Effector memory CD4-positive, alpha-beta T cell (primary cell): ENCODE measurements at regions not wholly inside any gene's neighbourhood (a gene's known extent, or its start where the extent isn't known, plus 50 kb on each side); places are given as distances from the start of the nearest gene placed in this dataset.

ENCODE experiments used
- DNase-seq, 3 donors: peaks; one replicate each; pipeline ENCODE4 v3.0.0-alpha.2; 2020
- H3K27ac ChIP-seq: 2 replicates; pipeline ENCODE4 v1.7.0; 2013; ENCODE audit warnings: mild to moderate bottlenecking, low read length, moderate library complexity; ENCODE audit not compliant: insufficient read depth, poor library complexity, severe bottlenecking
- H3K27me3 ChIP-seq: replicated peaks from 2 replicates; pipeline ENCODE4 v1.7.0; 2013; ENCODE audit warnings: mild to moderate bottlenecking, low read length; ENCODE audit not compliant: insufficient read depth, control insufficient read depth, poor library complexity, severe bottlenecking
- H3K36me3 ChIP-seq: 2 replicates; pipeline ENCODE4 v1.7.0; 2013; ENCODE audit warnings: mild to moderate bottlenecking, low read length, moderate library complexity; ENCODE audit not compliant: control insufficient read depth, insufficient read depth
- H3K4me1 ChIP-seq: 2 replicates; pipeline ENCODE4 v1.7.0; 2013; ENCODE audit warnings: low read length, mild to moderate bottlenecking; ENCODE audit not compliant: control insufficient read depth, insufficient read depth, poor library complexity, severe bottlenecking
- H3K4me3 ChIP-seq: 2 replicates; pipeline ENCODE4 v1.7.0; 2013; ENCODE audit warnings: low read length, low read depth, mild to moderate bottlenecking; ENCODE audit not compliant: insufficient read depth, poor library complexity, severe bottlenecking
- H3K9me3 ChIP-seq: 2 replicates; pipeline ENCODE4 v1.7.0; 2013; ENCODE audit warnings: mild to moderate bottlenecking, low read length, moderate library complexity; ENCODE audit not compliant: control insufficient read depth

DNA sequence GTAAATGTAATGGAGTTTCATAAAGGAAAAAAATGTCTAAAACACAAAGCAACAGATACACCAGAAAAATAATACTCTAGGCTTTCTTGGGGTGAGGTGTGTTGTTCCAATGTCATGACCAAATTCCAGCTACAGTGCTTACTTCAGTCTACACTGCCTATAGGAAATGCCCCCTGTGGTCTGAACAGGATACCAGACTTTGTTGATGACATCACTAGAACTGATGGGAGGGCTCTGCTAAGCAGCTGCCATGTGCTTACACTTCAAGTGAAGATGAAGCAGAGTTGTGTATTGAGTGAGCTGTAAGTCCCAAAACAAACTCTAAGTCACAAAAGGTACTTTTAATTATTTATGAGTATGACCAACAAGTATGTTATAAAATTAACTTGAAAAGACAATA is 456.1 kb upstream of the IL12A start:
- Histone ChIP-seq H3K27ac (no peak overlapping the region), H3K27me3 (no peaks in the 10 kb centered on the region), H3K9me3 (no peaks in the 10 kb centered on the region), H3K4me3 (no peak overlapping the region), H3K4me1 (no peaks in the 10 kb centered on the region), H3K36me3 (no peaks in the 10 kb centered on the region)
- no peak for DNase-seq

- Histone ChIP-seq H3K27ac (no peak overlapping the region), H3K4me3 (no peak overlapping the region), H3K36me3 (no peaks in the 10 kb centered on the region), H3K4me1 (no peaks in the 10 kb centered on the region), H3K9me3 (no peaks in the 10 kb centered on the region), H3K27me3 (no peaks in the 10 kb centered on the region)
- no peak for DNase-seq
These were observed 454.1 kb upstream of the IL12A start for GRCh38 chr3:159534496-159534895.

DNA sequence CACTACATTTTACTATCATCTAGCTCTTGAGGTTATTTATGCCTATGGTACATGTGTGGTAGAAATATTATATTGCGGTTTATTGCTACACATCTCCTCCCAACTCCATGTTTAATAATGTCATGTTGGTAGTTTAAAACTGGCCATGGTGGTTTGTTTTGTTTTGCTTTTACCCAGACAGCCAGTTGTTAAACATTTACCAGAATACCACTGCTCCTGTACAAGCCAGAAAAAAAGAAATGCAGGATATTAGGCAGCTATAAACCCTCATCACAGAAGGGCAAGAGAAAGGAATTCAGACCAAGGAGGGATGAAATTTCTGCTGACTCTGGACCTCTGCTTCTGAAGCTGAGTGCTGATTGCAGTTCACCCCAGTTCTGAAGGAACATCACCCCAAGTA is 451.8 kb upstream of the IL12A start:
- H3K27me3 ChIP-seq: no peaks in the 10 kb centered on the region
- H3K27ac ChIP-seq: no peak overlapping the region
- no peaks in the 10 kb centered on the region for H3K36me3 ChIP-seq
- H3K9me3 ChIP-seq: no peaks in the 10 kb centered on the region
- H3K4me1 ChIP-seq: no peaks in the 10 kb centered on the region
- no peak for DNase-seq
- H3K4me3 ChIP-seq: no peak overlapping the region

GRCh38 chr3:159538507-159538906 is 450.1 kb upstream of the IL12A start:
- Histone ChIP-seq H3K27me3 (no peaks in the 10 kb centered on the region), H3K9me3 (no peaks in the 10 kb centered on the region), H3K4me1 (no peaks in the 10 kb centered on the region), H3K4me3 (no peak overlapping the region), H3K27ac (no peak overlapping the region), H3K36me3 (no peaks in the 10 kb centered on the region)
- no peak for DNase-seq

- DNase-seq: no peak
- Histone ChIP-seq H3K27ac (no peak overlapping the region), H3K4me1 (no peaks in the 10 kb centered on the region), H3K9me3 (no peaks in the 10 kb centered on the region), H3K4me3 (no peak overlapping the region), H3K27me3 (no peaks in the 10 kb centered on the region), H3K36me3 (no peaks in the 10 kb centered on the region)
These were observed 447.6 kb upstream of the IL12A start for GRCh38 chr3:159540882-159541495.

DNA sequence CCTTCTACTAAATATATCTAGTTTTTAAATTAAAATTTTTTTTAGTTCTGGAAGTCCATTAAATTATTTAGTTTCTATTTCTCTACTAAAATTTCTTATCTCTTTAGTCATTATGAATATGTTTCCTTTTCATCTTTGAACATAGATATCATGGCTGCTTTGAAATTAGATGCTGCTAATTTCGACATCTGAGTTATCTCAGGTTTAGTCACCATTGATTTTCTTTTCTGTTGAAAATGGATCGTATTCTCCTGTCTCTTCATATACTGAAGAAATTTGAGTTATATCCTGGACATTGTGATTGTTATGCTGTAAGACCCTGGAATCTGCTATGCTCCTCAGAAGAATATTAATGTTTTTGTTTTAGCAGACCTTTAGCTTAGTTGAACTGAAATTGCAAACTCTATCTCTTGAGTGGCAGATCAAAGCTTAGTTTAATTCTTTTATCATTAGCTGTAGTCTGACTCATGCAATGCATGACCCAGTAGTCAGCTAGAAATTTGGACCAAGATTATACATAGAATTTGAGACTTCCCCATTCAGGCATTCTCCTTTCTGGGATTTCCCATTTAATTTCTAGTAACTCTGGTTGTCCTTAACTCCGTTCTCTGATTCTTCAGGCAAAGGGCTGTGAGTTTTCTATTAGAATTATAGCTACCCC is 439.8 kb upstream of the IL12A start:
- no peaks in the 10 kb centered on the region for H3K9me3 ChIP-seq
- no peak for DNase-seq
- H3K27ac ChIP-seq: no peak overlapping the region
- no peaks in the 10 kb centered on the region for H3K4me1 ChIP-seq
- H3K36me3 ChIP-seq: no peaks in the 10 kb centered on the region
- no peaks in the 10 kb centered on the region for H3K27me3 ChIP-seq
- no peak overlapping the region for H3K4me3 ChIP-seq

DNA sequence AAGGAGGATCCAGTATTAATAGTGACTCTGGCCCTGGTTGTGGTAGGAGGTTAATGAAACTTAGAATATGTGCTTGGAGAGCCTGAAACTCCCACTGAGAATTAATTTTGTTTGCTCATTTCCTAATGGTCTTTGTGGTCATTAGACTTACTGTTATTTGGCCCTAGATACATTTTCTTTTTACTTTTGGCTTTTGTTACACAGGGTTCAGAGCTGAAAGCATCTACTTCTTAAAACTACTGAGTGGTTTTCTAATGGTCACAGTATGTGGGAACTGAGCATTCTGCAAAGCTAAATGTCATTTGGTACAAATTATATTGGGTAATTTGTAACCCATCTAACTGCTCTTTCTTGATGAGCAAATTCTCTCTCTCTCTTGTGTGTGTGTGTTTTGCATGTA is 433.4 kb upstream of the IL12A start:
- no peaks in the 10 kb centered on the region for H3K27me3 ChIP-seq
- DNase-seq: no peak
- no peak overlapping the region for H3K27ac ChIP-seq
- H3K9me3 ChIP-seq: no peaks in the 10 kb centered on the region
- no peak overlapping the region for H3K4me3 ChIP-seq
- H3K4me1 ChIP-seq: no peaks in the 10 kb centered on the region
- no peaks in the 10 kb centered on the region for H3K36me3 ChIP-seq

GRCh38 chr3:159559771-159560170 is 428.9 kb upstream of the IL12A start:
- no peaks in the 10 kb centered on the region for H3K4me1 ChIP-seq
- H3K27me3 ChIP-seq: no peaks in the 10 kb centered on the region
- no peak for DNase-seq
- no peak overlapping the region for H3K27ac ChIP-seq
- H3K4me3 ChIP-seq: no peak overlapping the region
- H3K36me3 ChIP-seq: no peaks in the 10 kb centered on the region
- H3K9me3 ChIP-seq: no peaks in the 10 kb centered on the region

DNA sequence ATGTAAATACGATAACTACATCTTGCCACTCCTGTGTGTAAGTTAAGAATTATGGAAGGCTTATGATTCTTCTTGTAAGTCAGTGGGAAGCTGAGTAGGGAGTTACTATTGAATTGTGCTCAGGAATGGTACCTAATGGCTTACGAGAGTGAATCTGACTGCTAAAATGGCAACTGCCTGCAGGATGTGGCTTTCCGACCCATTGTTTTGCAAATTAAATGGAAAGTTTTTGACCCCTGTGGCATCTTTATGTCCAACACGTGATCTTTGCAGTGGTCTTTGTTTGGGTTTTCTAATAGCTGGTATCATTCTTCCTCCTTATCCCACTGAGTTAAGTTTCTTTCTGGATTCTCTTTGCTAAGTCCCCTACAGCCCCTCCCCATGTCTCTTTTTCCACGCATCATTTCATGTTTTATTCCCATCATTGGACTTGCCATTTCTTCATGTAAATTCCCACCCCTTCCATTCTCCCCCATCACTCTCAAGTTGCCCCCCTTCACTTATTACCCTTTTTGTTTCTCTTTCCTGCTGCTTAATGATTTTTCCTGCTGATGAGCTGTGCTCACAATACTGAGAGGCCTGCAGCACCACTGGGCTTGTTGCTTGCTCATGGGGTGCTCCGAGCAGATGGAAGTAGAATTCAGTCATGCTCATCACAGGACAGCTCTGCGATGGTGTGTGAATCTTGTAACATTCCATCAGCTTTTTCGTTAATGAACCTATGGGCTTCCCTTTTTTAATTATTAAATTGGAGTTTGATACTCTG is 428.2 kb upstream of the IL12A start:
- no peaks in the 10 kb centered on the region for H3K4me1 ChIP-seq
- no peak overlapping the region for H3K27ac ChIP-seq
- no peaks in the 10 kb centered on the region for H3K27me3 ChIP-seq
- no peak overlapping the region for H3K4me3 ChIP-seq
- H3K9me3 ChIP-seq: no peaks in the 10 kb centered on the region
- no peaks in the 10 kb centered on the region for H3K36me3 ChIP-seq
- no peak for DNase-seq

DNA sequence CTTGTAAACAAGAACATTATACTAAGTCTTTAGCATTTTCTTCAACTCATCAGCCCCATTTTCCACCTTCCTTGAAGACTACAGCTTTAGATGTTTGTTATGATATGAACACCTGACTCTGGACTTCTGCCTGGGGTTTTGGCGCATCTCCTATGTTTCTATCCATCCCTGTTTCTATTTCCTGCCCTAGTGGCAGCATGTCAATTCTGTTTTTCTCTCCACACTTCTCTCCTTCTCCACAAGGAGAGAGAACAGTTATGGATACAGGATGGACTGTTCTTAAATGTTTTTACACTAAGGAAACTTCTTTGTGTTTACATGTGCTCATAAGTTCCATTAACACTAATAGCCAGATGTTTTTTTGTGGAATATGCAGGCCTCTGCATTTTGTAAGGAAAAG is 423.3 kb upstream of the IL12A start:
- Histone ChIP-seq H3K4me1 (no peaks in the 10 kb centered on the region), H3K36me3 (no peaks in the 10 kb centered on the region), H3K9me3 (no peaks in the 10 kb centered on the region), H3K27me3 (no peaks in the 10 kb centered on the region), H3K4me3 (no peak overlapping the region), H3K27ac (no peak overlapping the region)
- no peak for DNase-seq
